ENCODE measurements at regions not wholly inside any gene's neighbourhood (a gene's known extent, or its start where the extent isn't known, plus 50 kb on each side); places are given as distances from the start of the nearest gene placed in this dataset.

DNA sequence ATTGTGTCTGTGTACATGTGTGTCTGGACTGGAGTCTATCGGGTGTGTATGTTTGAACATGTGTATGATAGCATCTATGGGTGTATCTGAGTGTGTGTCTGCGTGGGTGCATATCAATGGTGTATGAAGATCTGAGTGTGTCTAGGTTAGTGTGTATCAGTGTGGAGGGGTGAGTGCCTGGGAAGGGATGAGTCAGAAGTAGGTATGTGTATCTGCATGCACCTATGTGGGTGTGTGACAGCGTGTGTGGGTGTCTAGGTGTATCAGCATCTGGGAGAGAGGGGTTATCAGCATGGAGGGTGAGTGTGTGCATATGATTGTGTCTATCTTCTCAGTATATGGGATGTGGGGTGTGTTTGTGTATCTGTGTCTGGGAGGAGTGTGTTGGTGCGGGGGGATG lies 58.2 kb upstream of the LHX1 start (continued):
- TF ChIP-seq ZNF462 (CRISPR knock-in tag; IDR thresholded peaks at IDR 0.05) (no peak), STAT1 (IDR thresholded peaks at IDR 0.05; ENCODE audit: unreplicated experiment) (no peak), ZNF331 (CRISPR knock-in tag; IDR thresholded peaks at IDR 0.05; ENCODE audit: low read depth) (no peak), CREB1 (CRISPR knock-in tag; IDR thresholded peaks at IDR 0.05; ENCODE audit: low read depth) (no peak), REST (IDR thresholded peaks at IDR 0.05; ENCODE audit: unreplicated experiment) (no peak), CTCF (conservative IDR thresholded peaks at IDR 0.05; ENCODE audit: low read depth in 2 of 2) (no peak), EZH2phosphoT487 (IDR thresholded peaks at IDR 0.05; ENCODE audit: unreplicated experiment) (no peak), EZH2 (IDR thresholded peaks at IDR 0.05; ENCODE audit: low read depth, unreplicated experiment) (no peak)

Data from GM23338 (cell line).